Parathyroid adenoma (tissue), 2 donors: ENCODE measurements at regions not wholly inside any gene's neighbourhood (a gene's known extent, or its start where the extent isn't known, plus 50 kb on each side); places are given as distances from the start of the nearest gene placed in this dataset.

Experiments
- H2AFZ ChIP-seq: fragments of 300-600 bp; sonication (generic); one replicate; pipeline ENCODE4 v1.7.0; 2017; ENCODE audit warnings: antibody characterized with exemption, mild to moderate bottlenecking
- H3K27ac ChIP-seq: fragments of 300-600 bp; sonication (generic); one replicate; pipeline ENCODE4 v1.7.0; 2017
- H3K27me3 ChIP-seq: fragments of 300-600 bp; sonication (generic); one replicate; pipeline ENCODE4 v1.7.0; 2017; ENCODE audit warnings: low read length; ENCODE audit not compliant: control insufficient read depth, insufficient read depth
- H3K36me3 ChIP-seq: fragments of 300-600 bp; sonication (generic); one replicate; pipeline ENCODE4 v1.7.0; 2017; ENCODE audit warnings: low read length; ENCODE audit not compliant: control insufficient read depth, insufficient read depth
- H3K4me1 ChIP-seq: fragments of 300-600 bp; sonication (generic); one replicate; pipeline ENCODE4 v1.7.0; 2017; ENCODE audit warnings: control low read depth
- H3K4me2 ChIP-seq: fragments of 300-600 bp; sonication (generic); one replicate; pipeline ENCODE4 v1.7.0; 2017; ENCODE audit warnings: low read length
- H3K4me3 ChIP-seq: fragments of 300-600 bp; sonication (generic); one replicate; pipeline ENCODE4 v1.7.0; 2017; ENCODE audit warnings: low read depth, low read length
- H3K79me2 ChIP-seq: fragments of 300-600 bp; sonication (generic); one replicate; pipeline ENCODE4 v1.7.0; 2017; ENCODE audit warnings: control low read depth
- H3K9ac ChIP-seq: fragments of 300-600 bp; sonication (generic); one replicate; pipeline ENCODE4 v1.7.0; 2017; ENCODE audit warnings: mild to moderate bottlenecking
- H3K9me3 ChIP-seq: fragments of 300-600 bp; sonication (generic); one replicate; pipeline ENCODE4 v1.7.0; 2017; ENCODE audit warnings: low read length; ENCODE audit not compliant: control insufficient read depth
- TF ChIP-seq, protein P1 (sequence below): fragments of 300-600 bp; sonication (generic); IDR thresholded peaks from one replicate; pipeline ENCODE4 v1.7.0; 2017; ENCODE audit warnings: antibody characterized with exemption, mild to moderate bottlenecking
- donor health status: primary hyperparathyroidism.

- Histone ChIP-seq H3K4me3 (no peak overlapping the region), H3K27me3 (no peaks in the 10 kb centered on the region), H3K9ac (no peak overlapping the region), H3K36me3 (no peaks in the 10 kb centered on the region), H2AFZ (no peak overlapping the region), H3K9me3 (no peaks in the 10 kb centered on the region), H3K79me2 (peaks cover 15% of the 10 kb centered on the region), H3K27ac (no peak overlapping the region), H3K4me2 (no peak overlapping the region), H3K4me1 (peaks cover 2% of the 10 kb centered on the region)
- TF ChIP-seq, protein P1, sequence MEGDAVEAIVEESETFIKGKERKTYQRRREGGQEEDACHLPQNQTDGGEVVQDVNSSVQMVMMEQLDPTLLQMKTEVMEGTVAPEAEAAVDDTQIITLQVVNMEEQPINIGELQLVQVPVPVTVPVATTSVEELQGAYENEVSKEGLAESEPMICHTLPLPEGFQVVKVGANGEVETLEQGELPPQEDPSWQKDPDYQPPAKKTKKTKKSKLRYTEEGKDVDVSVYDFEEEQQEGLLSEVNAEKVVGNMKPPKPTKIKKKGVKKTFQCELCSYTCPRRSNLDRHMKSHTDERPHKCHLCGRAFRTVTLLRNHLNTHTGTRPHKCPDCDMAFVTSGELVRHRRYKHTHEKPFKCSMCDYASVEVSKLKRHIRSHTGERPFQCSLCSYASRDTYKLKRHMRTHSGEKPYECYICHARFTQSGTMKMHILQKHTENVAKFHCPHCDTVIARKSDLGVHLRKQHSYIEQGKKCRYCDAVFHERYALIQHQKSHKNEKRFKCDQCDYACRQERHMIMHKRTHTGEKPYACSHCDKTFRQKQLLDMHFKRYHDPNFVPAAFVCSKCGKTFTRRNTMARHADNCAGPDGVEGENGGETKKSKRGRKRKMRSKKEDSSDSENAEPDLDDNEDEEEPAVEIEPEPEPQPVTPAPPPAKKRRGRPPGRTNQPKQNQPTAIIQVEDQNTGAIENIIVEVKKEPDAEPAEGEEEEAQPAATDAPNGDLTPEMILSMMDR, result no peak
Observed at GRCh38 chr16:85236818-85237150, 124.5 kb upstream of the CIBAR2 start.

DNA sequence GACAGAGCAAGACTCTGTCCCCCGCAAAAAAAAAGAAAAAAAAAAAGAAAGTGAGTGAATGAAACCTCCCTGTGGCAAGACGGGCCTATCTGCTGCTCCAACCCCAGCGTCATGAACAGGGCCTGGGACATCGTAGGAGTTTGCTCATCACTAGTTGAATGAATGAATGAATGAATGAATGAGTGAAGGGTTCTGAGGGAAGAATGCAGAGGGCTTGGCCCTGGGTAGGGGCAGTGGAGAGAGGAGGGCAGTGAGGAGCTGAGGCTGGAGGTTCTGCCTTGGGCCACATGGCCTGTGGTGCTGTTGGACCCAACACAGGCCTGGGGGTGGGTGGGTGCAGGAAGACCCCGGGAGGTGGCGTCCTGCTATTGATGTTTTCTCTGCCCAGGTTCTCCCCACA lies 125.5 kb upstream of the CIBAR2 start:
- TF ChIP-seq, protein P1, result no peak
- no peak overlapping the region for H3K4me3 ChIP-seq
- H3K79me2 ChIP-seq, result peaks cover 15% of the 10 kb centered on the region
- H3K4me1 ChIP-seq, result peaks cover 2% of the 10 kb centered on the region
- H3K27ac ChIP-seq, result no peak overlapping the region
- H3K36me3 ChIP-seq, result no peaks in the 10 kb centered on the region
- no peaks in the 10 kb centered on the region for H3K27me3 ChIP-seq
- no peak overlapping the region for H3K4me2 ChIP-seq
- H3K9ac ChIP-seq, result no peak overlapping the region
- H3K9me3 ChIP-seq, result no peaks in the 10 kb centered on the region
- H2AFZ ChIP-seq, result no peak overlapping the region

DNA sequence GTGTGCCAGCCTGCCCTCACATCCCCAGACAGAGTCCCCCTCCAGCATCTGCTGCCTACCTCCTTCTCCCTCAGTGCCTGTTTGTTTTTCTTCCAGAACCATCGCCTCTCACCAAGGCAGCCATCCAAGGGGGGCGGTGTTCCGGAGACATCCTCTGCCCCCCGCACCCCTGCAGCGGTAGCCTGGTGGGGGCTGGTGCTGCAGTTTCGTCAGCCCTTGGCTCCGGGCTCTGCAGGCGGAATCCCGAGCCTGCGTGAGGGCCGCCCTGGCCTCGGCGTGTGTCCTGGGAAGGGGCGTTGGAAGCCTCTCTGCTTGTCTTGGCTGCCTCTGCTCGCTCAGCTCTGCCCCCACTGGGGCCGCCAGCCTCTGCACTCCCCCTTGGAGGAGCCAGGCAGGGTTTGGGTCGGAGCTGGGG lies 126.0 kb upstream of the CIBAR2 start:
- Histone ChIP-seq H2AFZ (no peak overlapping the region), H3K27me3 (no peaks in the 10 kb centered on the region), H3K4me1 (peaks cover 2% of the 10 kb centered on the region), H3K9ac (no peak overlapping the region), H3K4me3 (no peak overlapping the region), H3K36me3 (no peaks in the 10 kb centered on the region), H3K4me2 (no peak overlapping the region), H3K9me3 (no peaks in the 10 kb centered on the region), H3K27ac (no peak overlapping the region), H3K79me2 (peaks cover 15% of the 10 kb centered on the region)
- TF ChIP-seq, protein P1, result no peak

DNA sequence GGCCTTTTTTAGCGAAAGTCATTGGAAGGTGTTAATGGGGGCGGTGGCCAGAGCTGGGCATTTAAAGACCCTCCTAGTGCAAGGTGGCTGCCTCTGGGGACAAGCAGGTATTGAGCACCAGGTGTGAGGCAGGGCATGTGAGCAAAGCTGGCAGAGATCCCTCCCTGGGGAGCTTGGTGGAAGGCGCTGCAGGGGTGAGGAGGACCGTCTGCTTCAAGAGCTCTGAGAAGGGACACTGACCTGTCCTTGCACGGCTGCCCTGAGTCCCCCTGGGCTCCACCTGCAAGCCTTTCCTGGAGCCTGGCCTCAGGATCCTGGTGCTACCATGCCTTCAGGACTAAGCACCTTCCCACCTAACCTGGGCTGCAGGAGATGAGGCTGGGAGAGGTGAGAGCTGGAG lies 127.0 kb upstream of the CIBAR2 start:
- Histone ChIP-seq H3K4me1 (peaks cover 2% of the 10 kb centered on the region), H3K79me2 (peaks cover 12% of the 10 kb centered on the region), H3K4me2 (no peak overlapping the region), H2AFZ (no peak overlapping the region), H3K27ac (no peak overlapping the region), H3K27me3 (no peaks in the 10 kb centered on the region), H3K36me3 (no peaks in the 10 kb centered on the region), H3K9me3 (no peaks in the 10 kb centered on the region), H3K9ac (no peak overlapping the region), H3K4me3 (no peak overlapping the region)
- TF ChIP-seq, protein P1, result no peak

GRCh38 chr16:85239871-85240270 lies 127.6 kb upstream of the CIBAR2 start:
- Histone ChIP-seq H3K79me2 (peaks cover 9% of the 10 kb centered on the region), H3K4me3 (no peak overlapping the region), H2AFZ (no peak overlapping the region), H3K9me3 (no peaks in the 10 kb centered on the region), H3K4me2 (no peak overlapping the region), H3K9ac (no peak overlapping the region), H3K4me1 (peaks cover 2% of the 10 kb centered on the region), H3K36me3 (no peaks in the 10 kb centered on the region), H3K27ac (no peak overlapping the region), H3K27me3 (no peaks in the 10 kb centered on the region)
- TF ChIP-seq, protein P1, result no peak
